ENCODE measurements at regions not wholly inside any gene's neighbourhood (a gene's known extent, or its start where the extent isn't known, plus 50 kb on each side); places are given as distances from the start of the nearest gene placed in this dataset.
"Not testable (repeated sequence)": the region's sequence is repeated elsewhere in the genome, so short reads cannot be mapped to it uniquely, and the experiment has no call there.

- no peak for DNase-seq (ENCODE audit: low read depth, low spot score)
- BruUV-seq (replicated peaks) = no TSS peak
Measured at GRCh38 chr6:81515562-81516453, 236.7 kb downstream of the TENT5A start.

DNA sequence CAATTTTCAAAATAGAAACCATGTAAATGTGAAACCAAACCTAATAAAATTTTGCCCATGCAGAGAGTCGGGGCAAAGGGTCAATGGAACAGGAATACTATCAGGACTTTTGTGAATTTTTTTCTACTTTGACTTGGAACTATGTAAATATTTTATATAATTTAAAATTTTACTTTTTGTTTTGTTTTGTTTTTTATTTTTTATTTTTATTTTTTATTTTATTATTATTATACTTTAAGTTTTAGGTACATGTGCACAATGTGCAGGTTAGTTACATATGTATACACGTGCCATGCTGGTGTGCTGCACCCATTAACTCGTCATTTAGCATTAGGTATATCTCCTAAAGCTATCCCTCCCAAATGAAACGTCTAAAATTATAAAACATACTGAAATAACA lies 238.3 kb downstream of the TENT5A start:
- H3K9me3 ChIP-seq (ENCODE audit: control insufficient read depth, insufficient read depth, low read depth, low read length); H3K36me3 ChIP-seq (ENCODE audit: control insufficient read depth, insufficient read depth, low read length); CTCF ChIA-PET; H3K27me3 ChIP-seq (ENCODE audit: control insufficient read depth, insufficient read depth, low read length); ATAC-seq; POLR2A ChIA-PET; intact Hi-C loops (cut with micrococcal nuclease; ENCODE audit: unreplicated experiment); in situ Hi-C loops (cut with HindIII; ENCODE audit: low pct_unique_long_range_greater_than_20kb, low sequenced_read_pairs); H3K27ac ChIP-seq (ENCODE audit: low read length); H3K4me1 ChIP-seq (ENCODE audit: control insufficient read depth, insufficient read depth, low read length); H3K4me3 ChIP-seq (ENCODE audit: low read depth in 2 of 2, low read length in 2 of 2); BruUV-seq (replicated peaks); DNase-seq (ENCODE audit: low read depth, low spot score): not testable (repeated sequence)

More at GRCh38 chr6:81515562-81516453, 236.7 kb downstream of the TENT5A start:
- TF ChIP-seq, protein P1, sequence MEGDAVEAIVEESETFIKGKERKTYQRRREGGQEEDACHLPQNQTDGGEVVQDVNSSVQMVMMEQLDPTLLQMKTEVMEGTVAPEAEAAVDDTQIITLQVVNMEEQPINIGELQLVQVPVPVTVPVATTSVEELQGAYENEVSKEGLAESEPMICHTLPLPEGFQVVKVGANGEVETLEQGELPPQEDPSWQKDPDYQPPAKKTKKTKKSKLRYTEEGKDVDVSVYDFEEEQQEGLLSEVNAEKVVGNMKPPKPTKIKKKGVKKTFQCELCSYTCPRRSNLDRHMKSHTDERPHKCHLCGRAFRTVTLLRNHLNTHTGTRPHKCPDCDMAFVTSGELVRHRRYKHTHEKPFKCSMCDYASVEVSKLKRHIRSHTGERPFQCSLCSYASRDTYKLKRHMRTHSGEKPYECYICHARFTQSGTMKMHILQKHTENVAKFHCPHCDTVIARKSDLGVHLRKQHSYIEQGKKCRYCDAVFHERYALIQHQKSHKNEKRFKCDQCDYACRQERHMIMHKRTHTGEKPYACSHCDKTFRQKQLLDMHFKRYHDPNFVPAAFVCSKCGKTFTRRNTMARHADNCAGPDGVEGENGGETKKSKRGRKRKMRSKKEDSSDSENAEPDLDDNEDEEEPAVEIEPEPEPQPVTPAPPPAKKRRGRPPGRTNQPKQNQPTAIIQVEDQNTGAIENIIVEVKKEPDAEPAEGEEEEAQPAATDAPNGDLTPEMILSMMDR (IDR thresholded peaks at IDR 0.05) = no peak
- no peak for TF ChIP-seq POLR2AphosphoS5 (IDR thresholded peaks at IDR 0.05; ENCODE audit: low read depth, low read length)
- TF ChIP-seq SIN3A (IDR thresholded peaks at IDR 0.05; ENCODE audit: borderline replicate concordance, insufficient read depth, low read depth, low read length) = no peak
- no peaks in the 10 kb centered on the region for H3K27me3 ChIP-seq (ENCODE audit: control insufficient read depth, insufficient read depth, low read length)
- no peak overlapping the region for H3K4me3 ChIP-seq (ENCODE audit: low read depth in 2 of 2, low read length in 2 of 2)
- intact Hi-C loops (cut with micrococcal nuclease; ENCODE audit: unreplicated experiment) = no loop called here
- H3K36me3 ChIP-seq (ENCODE audit: control insufficient read depth, insufficient read depth, low read length) = no peaks in the 10 kb centered on the region
- no peaks in the 10 kb centered on the region for H3K4me1 ChIP-seq (ENCODE audit: control insufficient read depth, insufficient read depth, low read length)
- no peaks in the 10 kb centered on the region for H3K9me3 ChIP-seq (ENCODE audit: control insufficient read depth, insufficient read depth, low read depth, low read length)
- ATAC-seq = no peak
- CTCF ChIA-PET = no interaction called here
- POLR2A ChIA-PET = no interaction called here
- in situ Hi-C loops (cut with HindIII; ENCODE audit: low pct_unique_long_range_greater_than_20kb, low sequenced_read_pairs) = no loop called here
- H3K27ac ChIP-seq (ENCODE audit: low read length) = no peak overlapping the region

DNA sequence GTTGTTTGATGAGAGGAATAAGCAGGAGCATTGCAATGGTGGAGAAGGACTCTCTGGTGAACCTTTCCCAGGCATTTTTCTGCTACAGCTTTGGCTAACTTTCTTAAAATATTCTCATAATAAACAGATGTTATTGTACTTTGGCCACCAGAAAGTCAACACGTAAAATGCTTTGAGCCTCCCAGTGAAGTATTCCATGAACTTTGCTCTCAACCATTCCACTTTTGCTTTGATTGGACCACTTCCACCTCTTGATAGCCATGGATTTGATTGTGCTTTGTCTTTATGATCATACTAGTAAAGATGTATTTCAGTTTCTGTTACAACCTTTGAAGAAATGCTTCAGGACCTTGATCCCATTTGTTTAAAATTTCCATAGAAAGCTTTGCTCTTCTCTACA lies 241.1 kb downstream of the TENT5A start:
- POLR2A ChIA-PET = no interaction called here
- no peaks in the 10 kb centered on the region for H3K36me3 ChIP-seq (ENCODE audit: control insufficient read depth, insufficient read depth, low read length)

More for the DNA sequence above, 241.1 kb downstream of the TENT5A start:
- TF ChIP-seq POLR2AphosphoS5 (IDR thresholded peaks at IDR 0.05; ENCODE audit: low read depth, low read length) = no peak
- no peak for TF ChIP-seq SIN3A (IDR thresholded peaks at IDR 0.05; ENCODE audit: borderline replicate concordance, insufficient read depth, low read depth, low read length)
- no peak for TF ChIP-seq REST (IDR thresholded peaks at IDR 0.05; ENCODE audit: insufficient read depth in 1 of 2, low read depth in 2 of 2, low read length in 1 of 2)
- TF ChIP-seq, protein P1 (IDR thresholded peaks at IDR 0.05) = no peak
- TF ChIP-seq TCF7L2 (IDR thresholded peaks at IDR 0.05; ENCODE audit: low read depth, low read length) = no peak
- no TSS peak for BruUV-seq (replicated peaks)
- no peaks in the 10 kb centered on the region for H3K4me1 ChIP-seq (ENCODE audit: control insufficient read depth, insufficient read depth, low read length)
- CTCF ChIA-PET = no interaction called here
- no peak overlapping the region for H3K27ac ChIP-seq (ENCODE audit: low read length)
- intact Hi-C loops (cut with micrococcal nuclease; ENCODE audit: unreplicated experiment) = loop anchor here (2.0 kb wide), 1 partner anchor 25 kb away; no protein-coding TSS in a partner anchor
- in situ Hi-C loops (cut with HindIII; ENCODE audit: low pct_unique_long_range_greater_than_20kb, low sequenced_read_pairs) = no loop called here
- no peaks in the 10 kb centered on the region for H3K27me3 ChIP-seq (ENCODE audit: control insufficient read depth, insufficient read depth, low read length)
- DNase-seq (ENCODE audit: low read depth, low spot score) (no peak), ATAC-seq (no peak)
- H3K4me3 ChIP-seq (ENCODE audit: low read depth in 2 of 2, low read length in 2 of 2) = no peak overlapping the region
- H3K9me3 ChIP-seq (ENCODE audit: control insufficient read depth, insufficient read depth, low read depth, low read length) = no peaks in the 10 kb centered on the region
